ENCODE measurements at regions not wholly inside any gene's neighbourhood (a gene's known extent, or its start where the extent isn't known, plus 50 kb on each side); places are given as distances from the start of the nearest gene placed in this dataset.

- no peak for FAIRE-seq
Observed at GRCh38 chr6:56744528-56744927, 101.8 kb upstream of the DST start.

DNA sequence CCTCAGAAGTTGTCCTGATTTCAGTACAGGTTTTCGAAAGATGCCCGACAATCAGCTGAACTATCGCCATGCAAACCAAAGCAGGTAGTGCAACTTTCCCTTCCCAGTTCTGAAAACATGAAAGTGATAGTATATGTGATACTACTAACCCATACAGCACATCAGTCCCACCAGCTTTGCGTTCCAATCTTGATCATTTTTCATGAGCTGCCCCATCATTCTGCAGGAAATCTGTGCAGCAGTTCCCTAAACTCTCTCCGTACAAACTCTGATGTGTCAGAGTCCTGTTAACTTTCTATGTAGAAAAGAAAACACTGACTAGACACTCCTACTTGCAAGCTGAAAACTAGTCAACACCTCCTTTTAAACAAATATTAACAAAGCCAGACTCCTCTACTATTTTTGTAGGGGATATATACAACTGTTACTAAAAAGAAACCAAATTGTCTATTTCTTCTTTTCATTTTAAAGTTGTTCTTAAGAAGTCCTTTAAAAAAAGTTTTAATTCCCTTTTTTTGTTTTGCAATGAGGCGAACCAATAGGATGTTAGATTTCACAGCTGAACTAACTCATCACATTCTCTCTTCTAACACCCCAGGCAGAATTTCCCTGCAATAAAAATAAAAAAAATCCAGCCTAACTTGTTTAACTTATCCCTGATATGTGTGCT is 99.6 kb upstream of the DST start:
- peak overlapping the region; percentile 48 to 66 (median 60) for H3K4me3 ChIP-seq (ENCODE audit: low read length in 3 of 3)
- intact Hi-C loops (cut with DNase I), result no loop called here
- no peaks in the 10 kb centered on the region for H3K9me3 ChIP-seq (ENCODE audit: control insufficient read depth in 2 of 3, insufficient read depth in 1 of 3, low read length in 3 of 3)
- FAIRE-seq (peak; percentile 47), DNase-seq (peak in 2 of 5 donors; percentile 19 to 30)
- H3K27ac ChIP-seq (ENCODE audit: low read depth in 2 of 2, low read length in 2 of 2), result no peak overlapping the region
- H3K4me1 ChIP-seq (ENCODE audit: control insufficient read depth in 2 of 3, insufficient read depth in 2 of 3, low read depth in 1 of 3, low read length in 3 of 3), result peaks cover 0 to 3% (median 0%) of the 10 kb centered on the region in 3 donors
- H3K27me3 ChIP-seq (ENCODE audit: control insufficient read depth, insufficient read depth, low read length), result no peaks in the 10 kb centered on the region
- no peak for TF ChIP-seq CTCF (IDR thresholded peaks at IDR 0.05; ENCODE audit: borderline replicate concordance, extremely low read depth, insufficient read depth)
- H3K36me3 ChIP-seq (ENCODE audit: control insufficient read depth in 2 of 3, insufficient read depth in 3 of 3, low read length in 3 of 3), result no peaks in the 10 kb centered on the region
- H3K9ac ChIP-seq (ENCODE audit: low read length in 3 of 3), result peak overlapping the region in 1 of 3 donors; percentile 56

More at GRCh38 chr6:56744528-56744927, 101.8 kb upstream of the DST start:
- intact Hi-C loops (cut with DNase I), result no loop called here
- H3K9ac ChIP-seq (ENCODE audit: low read length in 3 of 3), result no peak overlapping the region
- no peak overlapping the region for H3K4me3 ChIP-seq (ENCODE audit: low read length in 3 of 3)
- H3K27ac ChIP-seq (ENCODE audit: low read depth in 2 of 2, low read length in 2 of 2), result no peak overlapping the region
- no peaks in the 10 kb centered on the region for H3K9me3 ChIP-seq (ENCODE audit: control insufficient read depth in 2 of 3, insufficient read depth in 1 of 3, low read length in 3 of 3)
- H3K36me3 ChIP-seq (ENCODE audit: control insufficient read depth in 2 of 3, insufficient read depth in 3 of 3, low read length in 3 of 3), result no peaks in the 10 kb centered on the region
- no peaks in the 10 kb centered on the region for H3K27me3 ChIP-seq (ENCODE audit: control insufficient read depth, insufficient read depth, low read length)
- no peak for DNase-seq
- TF ChIP-seq CTCF (IDR thresholded peaks at IDR 0.05; ENCODE audit: borderline replicate concordance, extremely low read depth, insufficient read depth), result no peak
- H3K4me1 ChIP-seq (ENCODE audit: control insufficient read depth in 2 of 3, insufficient read depth in 2 of 3, low read depth in 1 of 3, low read length in 3 of 3), result peaks cover 0 to 3% (median 0%) of the 10 kb centered on the region in 3 donors

DNA sequence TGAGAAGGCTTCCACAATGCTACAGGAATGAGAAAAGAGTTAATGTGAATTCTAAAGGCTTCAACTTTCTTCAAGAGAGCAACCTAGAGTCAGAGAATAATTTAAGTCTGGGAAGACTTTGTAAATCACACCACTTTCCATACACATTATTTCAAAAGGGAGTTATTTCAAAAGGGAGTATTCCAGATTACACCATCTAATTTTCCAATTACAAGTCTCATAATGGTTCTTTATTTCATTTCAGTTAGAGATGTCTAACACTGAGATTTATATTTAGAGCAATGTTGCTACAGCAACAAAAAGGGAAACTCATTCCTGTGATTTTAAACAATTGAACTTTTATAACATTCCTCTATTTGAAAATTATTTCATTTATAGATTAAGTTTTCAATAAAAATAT is 98.8 kb upstream of the DST start:
- no peak overlapping the region for H3K27ac ChIP-seq (ENCODE audit: low read depth in 2 of 2, low read length in 2 of 2)
- H3K4me3 ChIP-seq (ENCODE audit: low read length in 3 of 3), result no peak overlapping the region
- intact Hi-C loops (cut with DNase I), result no loop called here
- peaks cover 0 to 3% (median 0%) of the 10 kb centered on the region in 3 donors for H3K4me1 ChIP-seq (ENCODE audit: control insufficient read depth in 2 of 3, insufficient read depth in 2 of 3, low read depth in 1 of 3, low read length in 3 of 3)
- DNase-seq (no peak), FAIRE-seq (peak; percentile 47)
- TF ChIP-seq CTCF (IDR thresholded peaks at IDR 0.05; ENCODE audit: borderline replicate concordance, extremely low read depth, insufficient read depth), result no peak
- no peaks in the 10 kb centered on the region for H3K36me3 ChIP-seq (ENCODE audit: control insufficient read depth in 2 of 3, insufficient read depth in 3 of 3, low read length in 3 of 3)
- no peaks in the 10 kb centered on the region for H3K9me3 ChIP-seq (ENCODE audit: control insufficient read depth in 2 of 3, insufficient read depth in 1 of 3, low read length in 3 of 3)
- no peak overlapping the region for H3K9ac ChIP-seq (ENCODE audit: low read length in 3 of 3)
- H3K27me3 ChIP-seq (ENCODE audit: control insufficient read depth, insufficient read depth, low read length), result no peaks in the 10 kb centered on the region

Measured in kidney (tissue), 13 donors.